ENCODE measurements at regions not wholly inside any gene's neighbourhood (a gene's known extent, or its start where the extent isn't known, plus 50 kb on each side); places are given as distances from the start of the nearest gene placed in this dataset.

GRCh38 chr6:166007349-166008263, 160.0 kb downstream of the TBXT start:
- TF ChIP-seq EZH2 (IDR thresholded peaks at IDR 0.05) (no peak), POLR2AphosphoS5 (IDR thresholded peaks at IDR 0.05; ENCODE audit: borderline replicate concordance, low read depth, low read length) (no peak), FOXP2 (optimal IDR thresholded peaks at IDR 0.05; ENCODE audit: control extremely low read depth, extremely low read length, insufficient read depth) (no peak)

All from SK-N-MC (cell line).